WTC11 (cell line): ENCODE measurements at regions not wholly inside any gene's neighbourhood (a gene's known extent, or its start where the extent isn't known, plus 50 kb on each side); places are given as distances from the start of the nearest gene placed in this dataset.

Source experiments
- ATAC-seq: fragments of 200-7000 bp; cut with Tn5 transposase; 2 replicates; pipeline ENCODE4 v1.10.0; 2021; ENCODE audit warnings: mild to moderate bottlenecking, moderate library complexity
- CTCF ChIA-PET: fragments of 300-600 bp; sonication (Branson Sonifier 250); formaldehyde crosslinking; loops from one replicate; lab custom pipeline; 2021; ENCODE audit warnings: antibody characterized with exemption; lab: Charles Lee
- POLR2A ChIA-PET: fragments of 350-600 bp; sonication (Branson Sonifier 250); formaldehyde crosslinking; loops from one replicate; lab custom pipeline; 2021; ENCODE audit warnings: antibody characterized with exemption; lab: Charles Lee
- DNase-seq: peaks from one replicate; pipeline ENCODE4 v3.0.0; 2021; ENCODE audit warnings: low spot score
- H3K27ac Mint-ChIP-seq: 2 replicates; pipeline ENCODE4 v1.8.0; 2021; ENCODE audit warnings: mixed read lengths
- H3K27me3 Mint-ChIP-seq: 2 replicates; pipeline ENCODE4 v1.8.0; 2021; ENCODE audit warnings: low read depth, mild to moderate bottlenecking, moderate library complexity, mixed read lengths
- H3K36me3 Mint-ChIP-seq: 2 replicates; pipeline ENCODE4 v1.8.0; 2021; ENCODE audit warnings: mixed read lengths
- H3K4me1 Mint-ChIP-seq: 2 replicates; pipeline ENCODE4 v1.8.0; 2022; ENCODE audit warnings: mixed read lengths
- H3K4me3 Mint-ChIP-seq: 2 replicates; pipeline ENCODE4 v1.8.0; 2021; ENCODE audit warnings: mild to moderate bottlenecking, moderate library complexity, mixed read lengths
- H3K9me3 Mint-ChIP-seq: 2 replicates; pipeline ENCODE4 v1.8.0; 2021; ENCODE audit warnings: mixed read lengths
- AFF4 ChIP-seq: sonication (generic); formaldehyde crosslinking; IDR thresholded peaks from 2 replicates; pipeline ENCODE4 v1.8.1; 2023; ENCODE audit warnings: mild to moderate bottlenecking, missing genetic modification reagents, borderline replicate concordance
- AR ChIP-seq: fragments of 250-450 bp; sonication (Bioruptor Pico); IDR thresholded peaks from 2 replicates; pipeline ENCODE4 v1.9.0; 2021; ENCODE audit warnings: mild to moderate bottlenecking
- ARID4B ChIP-seq: sonication (generic); formaldehyde crosslinking; IDR thresholded peaks from 2 replicates; pipeline ENCODE4 v1.8.0; 2023; ENCODE audit warnings: missing genetic modification reagents, mild to moderate bottlenecking, borderline replicate concordance
- ATF2 ChIP-seq: sonication (generic); formaldehyde crosslinking; IDR thresholded peaks from 2 replicates; pipeline ENCODE4 v1.8.1; 2022; ENCODE audit warnings: low read depth, missing genetic modification reagents, borderline replicate concordance
- ESRRA ChIP-seq: sonication (generic); formaldehyde crosslinking; IDR thresholded peaks from 2 replicates; pipeline ENCODE4 v1.8.1; 2022; ENCODE audit warnings: mild to moderate bottlenecking, missing genetic modification reagents, borderline replicate concordance
- FOXP1 ChIP-seq: sonication (generic); formaldehyde crosslinking; IDR thresholded peaks from 2 replicates; pipeline ENCODE4 v1.8.0; 2022; ENCODE audit warnings: missing genetic modification reagents, mild to moderate bottlenecking, moderate library complexity, borderline replicate concordance
- PREB ChIP-seq: sonication (generic); formaldehyde crosslinking; IDR thresholded peaks from 2 replicates; pipeline ENCODE4 v1.8.1; 2022; ENCODE audit warnings: mild to moderate bottlenecking, missing genetic modification reagents, moderate library complexity, borderline replicate concordance
- USF2 ChIP-seq: sonication (generic); formaldehyde crosslinking; IDR thresholded peaks from 2 replicates; pipeline ENCODE4 v1.8.1; 2023; ENCODE audit warnings: mild to moderate bottlenecking, missing genetic modification reagents, moderate library complexity
- ZNF219 ChIP-seq: sonication (generic); formaldehyde crosslinking; IDR thresholded peaks from 2 replicates; pipeline ENCODE4 v1.8.0; 2023; ENCODE audit warnings: missing genetic modification reagents, mild to moderate bottlenecking, borderline replicate concordance

- TF ChIP-seq AR (no peak), USF2 (CRISPR knock-in tag) (no peak), FOXP1 (CRISPR knock-in tag) (no peak)
Observed at GRCh38 chr12:102603021-102603420, 122.7 kb upstream of the IGF1 start (continued).

- no peak for DNase-seq
- no peaks in the 10 kb centered on the region for H3K27me3 Mint-ChIP-seq
- H3K9me3 Mint-ChIP-seq: peaks cover 12% of the 10 kb centered on the region
- ChIA-PET POLR2A (no interaction called here), CTCF (no interaction called here)
- ATAC-seq: no peak
- H3K4me3 Mint-ChIP-seq: no peak overlapping the region
- H3K27ac Mint-ChIP-seq: no peak overlapping the region
- H3K36me3 Mint-ChIP-seq: peaks cover 4% of the 10 kb centered on the region
- H3K4me1 Mint-ChIP-seq: peaks cover 4% of the 10 kb centered on the region
- TF ChIP-seq AR (no peak), ZNF219 (CRISPR knock-in tag) (no peak), AFF4 (no peak), ARID4B (no peak), PREB (CRISPR knock-in tag) (no peak), ATF2 (CRISPR knock-in tag) (no peak), ESRRA (CRISPR knock-in tag) (no peak)
Observed at GRCh38 chr12:102602521-102602920, 122.2 kb upstream of the IGF1 start.
